Liver (tissue), 8 donors: ENCODE measurements at regions not wholly inside any gene's neighbourhood (a gene's known extent, or its start where the extent isn't known, plus 50 kb on each side); places are given as distances from the start of the nearest gene placed in this dataset.

Source experiments
- DNase-seq: peaks from one replicate; pipeline ENCODE4 v3.0.0-alpha.2; 2017; ENCODE audit warnings: low spot score
- H3K27ac ChIP-seq, 2 donors: one replicate each; pipeline ENCODE4 v1.7.0; 2013; ENCODE audit warnings: inconsistent platforms in 2 of 2, low read length in 2 of 2, control low read depth in 1 of 2, low read depth in 1 of 2, mild to moderate bottlenecking in 1 of 2
- H3K27me3 ChIP-seq, 4 donors: one replicate each; pipeline versions ENCODE4 v1.6.1 to v1.7.0; 2013; ENCODE audit warnings: low read length in 3 of 4, inconsistent platforms in 1 of 4, mild to moderate bottlenecking in 1 of 4, moderate library complexity in 1 of 4; ENCODE audit not compliant: control insufficient read depth in 4 of 4, insufficient read depth in 4 of 4
- H3K36me3 ChIP-seq, 4 donors: one replicate each; pipeline versions ENCODE4 v1.6.1 to v1.7.0; 2013; ENCODE audit warnings: low read length in 3 of 4, mild to moderate bottlenecking in 3 of 4, low read depth in 1 of 4, moderate library complexity in 1 of 4; ENCODE audit not compliant: control insufficient read depth in 4 of 4, insufficient read depth in 3 of 4
- H3K4me1 ChIP-seq, 4 donors: one replicate each; pipeline versions ENCODE4 v1.6.1 to v1.7.0; 2013; ENCODE audit warnings: low read length in 3 of 4, mild to moderate bottlenecking in 3 of 4, moderate library complexity in 1 of 4; ENCODE audit not compliant: control insufficient read depth in 4 of 4, insufficient read depth in 4 of 4
- H3K4me3 ChIP-seq, 3 donors: one replicate each; pipeline versions ENCODE4 v1.6.1 to v1.7.0; 2013; ENCODE audit warnings: low read length in 3 of 3, control low read depth in 1 of 3, low read depth in 1 of 3, mild to moderate bottlenecking in 1 of 3
- H3K9ac ChIP-seq, 2 donors: one replicate each; pipeline ENCODE4 v1.7.0; 2013; ENCODE audit warnings: low read length in 2 of 2, mild to moderate bottlenecking in 2 of 2, moderate library complexity in 2 of 2, control low read depth in 1 of 2, low read depth in 1 of 2
- H3K9me3 ChIP-seq, 4 donors: one replicate each; pipeline versions ENCODE4 v1.6.1 to v1.7.0; 2013; ENCODE audit warnings: low read length in 3 of 4; ENCODE audit not compliant: control insufficient read depth in 4 of 4
- EGR1 ChIP-seq, 2 donors: IDR thresholded peaks; 2 replicates each; pipeline ENCODE4 v1.6.1; 2016 to 2018; ENCODE audit warnings: antibody characterized with exemption in 2 of 2, low read depth in 2 of 2
- FOXA1 ChIP-seq: IDR thresholded peaks from 2 replicates; pipeline ENCODE4 v1.6.1; 2016; ENCODE audit warnings: antibody characterized with exemption
- FOXA2 ChIP-seq: IDR thresholded peaks from 2 replicates; pipeline ENCODE4 v1.6.1; 2016; ENCODE audit warnings: antibody characterized with exemption
- GABPA ChIP-seq, 2 donors: IDR thresholded peaks in 1 of 2; conservative IDR thresholded peaks in 1 of 2; 2 replicates each; pipeline ENCODE4 v1.6.1; 2016; ENCODE audit warnings: antibody characterized with exemption in 2 of 2, mild to moderate bottlenecking in 1 of 2, moderate library complexity in 1 of 2
- HNF4A ChIP-seq, 2 donors: conservative IDR thresholded peaks; 2 replicates each; pipeline ENCODE4 v1.6.1; 2016; ENCODE audit warnings: antibody characterized with exemption in 2 of 2, mild to moderate bottlenecking in 2 of 2
- HNF4G ChIP-seq: IDR thresholded peaks from 2 replicates; pipeline ENCODE4 v1.6.1; 2016; ENCODE audit warnings: antibody characterized with exemption
- JUND ChIP-seq, 2 donors: IDR thresholded peaks; 2 replicates each; pipeline ENCODE4 v1.6.1; 2016; ENCODE audit warnings: antibody characterized with exemption in 2 of 2
- NR2F2 ChIP-seq: IDR thresholded peaks from 2 replicates; pipeline ENCODE4 v1.6.1; 2016; ENCODE audit warnings: antibody characterized with exemption
- RAD21 ChIP-seq, 2 donors: IDR thresholded peaks; 2 replicates each; pipeline ENCODE4 v1.6.1; 2016; ENCODE audit warnings: antibody characterized with exemption in 2 of 2, mild to moderate bottlenecking in 2 of 2
- RXRA ChIP-seq, 2 donors: IDR thresholded peaks; 2 replicates each; pipeline ENCODE4 v1.6.1; 2017 to 2018; ENCODE audit warnings: antibody characterized with exemption in 2 of 2, mild to moderate bottlenecking in 1 of 2
- SP1 ChIP-seq: IDR thresholded peaks from 2 replicates; pipeline ENCODE4 v1.6.1; 2018; ENCODE audit warnings: antibody characterized with exemption, mild to moderate bottlenecking
- TAF1 ChIP-seq: conservative IDR thresholded peaks from 2 replicates; pipeline ENCODE4 v1.6.1; 2016; ENCODE audit warnings: antibody characterized with exemption, mild to moderate bottlenecking
- YY1 ChIP-seq: IDR thresholded peaks from 2 replicates; pipeline ENCODE4 v1.6.1; 2016; ENCODE audit warnings: antibody characterized with exemption, mild to moderate bottlenecking
- WGBS: extraction: QIAGEN DNeasy Blood & Tissue Kit; methylation state at CpG from one replicate; pipeline ENCODE4 v1.1.7; 2013; 5-methylcytosine and 5-hydroxymethylcytosine counted together
- TF ChIP-seq, protein P1 (sequence below): IDR thresholded peaks from 2 replicates; pipeline ENCODE4 v1.6.1; 2016; ENCODE audit warnings: antibody characterized with exemption
- TF ChIP-seq, protein P2 (sequence below): IDR thresholded peaks from 2 replicates; pipeline ENCODE4 v1.6.1; 2016; ENCODE audit warnings: antibody characterized with exemption
- TF ChIP-seq, protein P3 (sequence below): IDR thresholded peaks from 2 replicates; pipeline ENCODE4 v1.6.1; 2016; ENCODE audit warnings: antibody characterized with exemption, mild to moderate bottlenecking
- TF ChIP-seq, protein P4 (sequence below): fragments of 150-350 bp; IDR thresholded peaks from 2 replicates; pipeline ENCODE4 v1.5.1; 2017; ENCODE audit warnings: improper control_type of control experiment, low read depth, low read length; ENCODE audit not compliant: missing input control
- TF ChIP-seq, protein P5 (sequence below): IDR thresholded peaks from 2 replicates; pipeline ENCODE4 v1.6.1; 2016; ENCODE audit warnings: antibody characterized with exemption
- donor health status: healthy.
- donor health status: healthy.
- donor health status: healthy.
- donor health status: healthy.
- donor health status: healthy.

DNA sequence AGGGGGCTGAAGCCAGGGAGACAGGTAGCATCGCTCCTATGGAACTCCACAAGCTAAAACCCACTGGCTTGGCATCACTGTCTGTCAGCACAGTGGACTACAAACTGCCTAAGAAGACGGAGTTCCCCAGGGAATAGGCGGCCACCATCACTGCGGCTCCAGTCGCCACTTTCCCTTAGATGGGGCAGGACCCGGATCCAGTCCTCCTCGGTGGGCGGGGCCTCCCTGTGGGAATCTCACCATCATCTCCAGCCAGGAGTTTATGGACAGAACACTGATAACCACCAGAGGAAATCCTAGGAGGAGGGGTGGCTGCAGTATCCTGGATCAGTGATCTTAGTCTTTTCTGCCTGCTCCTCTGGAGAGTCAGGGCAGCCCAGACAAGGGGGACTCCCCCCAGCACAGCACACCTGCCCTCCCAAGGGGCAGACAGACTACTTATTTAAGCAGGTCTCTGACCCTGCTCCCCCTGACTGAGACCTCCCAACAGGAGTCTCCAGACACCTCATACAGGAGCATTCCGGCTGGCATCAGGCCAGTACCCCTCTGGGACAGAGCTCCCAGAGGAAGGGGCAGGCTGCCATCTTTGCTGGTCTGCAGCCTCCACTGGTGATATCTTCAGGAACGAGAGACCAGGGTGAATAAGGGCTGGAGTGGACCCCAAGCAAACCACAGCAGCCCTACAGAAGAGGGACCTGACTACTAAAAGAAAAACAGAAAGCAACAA lies 435.6 kb upstream of the RASGRP1 start:
- Histone ChIP-seq H3K4me3 (no peak overlapping the region), H3K9ac (no peak overlapping the region), H3K27ac (no peak overlapping the region), H3K36me3 (no peaks in the 10 kb centered on the region), H3K9me3 (no peaks in the 10 kb centered on the region), H3K27me3 (peaks cover 0 to 7% (median 0%) of the 10 kb centered on the region in 4 donors), H3K4me1 (no peaks in the 10 kb centered on the region)
- DNase-seq: no peak
- TF ChIP-seq FOXA2: no peak
- TF ChIP-seq, protein P1, sequence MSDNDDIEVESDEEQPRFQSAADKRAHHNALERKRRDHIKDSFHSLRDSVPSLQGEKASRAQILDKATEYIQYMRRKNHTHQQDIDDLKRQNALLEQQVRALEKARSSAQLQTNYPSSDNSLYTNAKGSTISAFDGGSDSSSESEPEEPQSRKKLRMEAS: no peak
- TF ChIP-seq JUND (IDR thresholded peaks at IDR 0.05): no peak
- no peak for TF ChIP-seq HNF4A (conservative IDR thresholded peaks at IDR 0.05)
- TF ChIP-seq, protein P2, sequence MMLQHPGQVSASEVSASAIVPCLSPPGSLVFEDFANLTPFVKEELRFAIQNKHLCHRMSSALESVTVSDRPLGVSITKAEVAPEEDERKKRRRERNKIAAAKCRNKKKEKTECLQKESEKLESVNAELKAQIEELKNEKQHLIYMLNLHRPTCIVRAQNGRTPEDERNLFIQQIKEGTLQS: no peak
- TF ChIP-seq TAF1: no peak
- no peak for TF ChIP-seq NR2F2
- TF ChIP-seq FOXA1: no peak
- no peak for TF ChIP-seq HNF4G
- no peak for TF ChIP-seq YY1
- TF ChIP-seq RXRA (IDR thresholded peaks at IDR 0.05): no peak
- TF ChIP-seq, protein P3, sequence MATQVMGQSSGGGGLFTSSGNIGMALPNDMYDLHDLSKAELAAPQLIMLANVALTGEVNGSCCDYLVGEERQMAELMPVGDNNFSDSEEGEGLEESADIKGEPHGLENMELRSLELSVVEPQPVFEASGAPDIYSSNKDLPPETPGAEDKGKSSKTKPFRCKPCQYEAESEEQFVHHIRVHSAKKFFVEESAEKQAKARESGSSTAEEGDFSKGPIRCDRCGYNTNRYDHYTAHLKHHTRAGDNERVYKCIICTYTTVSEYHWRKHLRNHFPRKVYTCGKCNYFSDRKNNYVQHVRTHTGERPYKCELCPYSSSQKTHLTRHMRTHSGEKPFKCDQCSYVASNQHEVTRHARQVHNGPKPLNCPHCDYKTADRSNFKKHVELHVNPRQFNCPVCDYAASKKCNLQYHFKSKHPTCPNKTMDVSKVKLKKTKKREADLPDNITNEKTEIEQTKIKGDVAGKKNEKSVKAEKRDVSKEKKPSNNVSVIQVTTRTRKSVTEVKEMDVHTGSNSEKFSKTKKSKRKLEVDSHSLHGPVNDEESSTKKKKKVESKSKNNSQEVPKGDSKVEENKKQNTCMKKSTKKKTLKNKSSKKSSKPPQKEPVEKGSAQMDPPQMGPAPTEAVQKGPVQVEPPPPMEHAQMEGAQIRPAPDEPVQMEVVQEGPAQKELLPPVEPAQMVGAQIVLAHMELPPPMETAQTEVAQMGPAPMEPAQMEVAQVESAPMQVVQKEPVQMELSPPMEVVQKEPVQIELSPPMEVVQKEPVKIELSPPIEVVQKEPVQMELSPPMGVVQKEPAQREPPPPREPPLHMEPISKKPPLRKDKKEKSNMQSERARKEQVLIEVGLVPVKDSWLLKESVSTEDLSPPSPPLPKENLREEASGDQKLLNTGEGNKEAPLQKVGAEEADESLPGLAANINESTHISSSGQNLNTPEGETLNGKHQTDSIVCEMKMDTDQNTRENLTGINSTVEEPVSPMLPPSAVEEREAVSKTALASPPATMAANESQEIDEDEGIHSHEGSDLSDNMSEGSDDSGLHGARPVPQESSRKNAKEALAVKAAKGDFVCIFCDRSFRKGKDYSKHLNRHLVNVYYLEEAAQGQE: no peak
- TF ChIP-seq RAD21 (IDR thresholded peaks at IDR 0.05): no peak
- TF ChIP-seq GABPA (IDR thresholded peaks at IDR 0.05 in 1 of 2, conservative IDR thresholded peaks at IDR 0.05 in 1 of 2): no peak
- no peak for TF ChIP-seq SP1
- TF ChIP-seq, protein P4, sequence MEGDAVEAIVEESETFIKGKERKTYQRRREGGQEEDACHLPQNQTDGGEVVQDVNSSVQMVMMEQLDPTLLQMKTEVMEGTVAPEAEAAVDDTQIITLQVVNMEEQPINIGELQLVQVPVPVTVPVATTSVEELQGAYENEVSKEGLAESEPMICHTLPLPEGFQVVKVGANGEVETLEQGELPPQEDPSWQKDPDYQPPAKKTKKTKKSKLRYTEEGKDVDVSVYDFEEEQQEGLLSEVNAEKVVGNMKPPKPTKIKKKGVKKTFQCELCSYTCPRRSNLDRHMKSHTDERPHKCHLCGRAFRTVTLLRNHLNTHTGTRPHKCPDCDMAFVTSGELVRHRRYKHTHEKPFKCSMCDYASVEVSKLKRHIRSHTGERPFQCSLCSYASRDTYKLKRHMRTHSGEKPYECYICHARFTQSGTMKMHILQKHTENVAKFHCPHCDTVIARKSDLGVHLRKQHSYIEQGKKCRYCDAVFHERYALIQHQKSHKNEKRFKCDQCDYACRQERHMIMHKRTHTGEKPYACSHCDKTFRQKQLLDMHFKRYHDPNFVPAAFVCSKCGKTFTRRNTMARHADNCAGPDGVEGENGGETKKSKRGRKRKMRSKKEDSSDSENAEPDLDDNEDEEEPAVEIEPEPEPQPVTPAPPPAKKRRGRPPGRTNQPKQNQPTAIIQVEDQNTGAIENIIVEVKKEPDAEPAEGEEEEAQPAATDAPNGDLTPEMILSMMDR: no peak
- TF ChIP-seq, protein P5, sequence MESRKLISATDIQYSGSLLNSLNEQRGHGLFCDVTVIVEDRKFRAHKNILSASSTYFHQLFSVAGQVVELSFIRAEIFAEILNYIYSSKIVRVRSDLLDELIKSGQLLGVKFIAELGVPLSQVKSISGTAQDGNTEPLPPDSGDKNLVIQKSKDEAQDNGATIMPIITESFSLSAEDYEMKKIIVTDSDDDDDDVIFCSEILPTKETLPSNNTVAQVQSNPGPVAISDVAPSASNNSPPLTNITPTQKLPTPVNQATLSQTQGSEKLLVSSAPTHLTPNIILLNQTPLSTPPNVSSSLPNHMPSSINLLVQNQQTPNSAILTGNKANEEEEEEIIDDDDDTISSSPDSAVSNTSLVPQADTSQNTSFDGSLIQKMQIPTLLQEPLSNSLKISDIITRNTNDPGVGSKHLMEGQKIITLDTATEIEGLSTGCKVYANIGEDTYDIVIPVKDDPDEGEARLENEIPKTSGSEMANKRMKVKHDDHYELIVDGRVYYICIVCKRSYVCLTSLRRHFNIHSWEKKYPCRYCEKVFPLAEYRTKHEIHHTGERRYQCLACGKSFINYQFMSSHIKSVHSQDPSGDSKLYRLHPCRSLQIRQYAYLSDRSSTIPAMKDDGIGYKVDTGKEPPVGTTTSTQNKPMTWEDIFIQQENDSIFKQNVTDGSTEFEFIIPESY: no peak
- no peak for TF ChIP-seq EGR1 (IDR thresholded peaks at IDR 0.05; ENCODE audit: low read depth in 2 of 2)
- WGBS: 88% methylated on average over 10 of the region's 10 CpGs
